ENCODE measurements at regions not wholly inside any gene's neighbourhood (a gene's known extent, or its start where the extent isn't known, plus 50 kb on each side); places are given as distances from the start of the nearest gene placed in this dataset.

DNA sequence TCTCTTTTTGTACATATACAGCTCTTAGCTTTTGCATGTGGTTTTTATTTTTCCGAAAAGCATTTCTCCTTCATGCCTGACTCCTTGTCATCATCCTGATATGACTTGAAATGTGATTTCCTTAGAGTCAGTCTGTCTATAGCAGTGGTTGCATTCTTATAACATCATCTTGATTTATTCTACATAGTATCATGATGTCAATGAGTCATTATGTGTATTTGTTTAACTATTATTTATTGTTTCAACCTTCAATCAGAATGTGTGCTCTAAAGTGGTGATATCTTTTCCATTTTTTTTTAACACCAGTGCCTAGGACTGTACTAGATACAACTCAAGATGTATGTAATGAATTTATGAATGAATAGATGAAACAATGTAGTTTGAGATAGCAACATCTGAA is 354.9 kb upstream of the CDH8 start:
- Histone ChIP-seq H3K9me3 (ENCODE audit: control insufficient read depth, insufficient read depth, low read length) (no peaks in the 10 kb centered on the region), H3K9ac (ENCODE audit: low read depth, low read length) (no peak overlapping the region), H3K4me1 (ENCODE audit: insufficient read depth, low read length) (no peaks in the 10 kb centered on the region), H3K36me3 (ENCODE audit: insufficient read depth, low read length) (no peaks in the 10 kb centered on the region)

DNA sequence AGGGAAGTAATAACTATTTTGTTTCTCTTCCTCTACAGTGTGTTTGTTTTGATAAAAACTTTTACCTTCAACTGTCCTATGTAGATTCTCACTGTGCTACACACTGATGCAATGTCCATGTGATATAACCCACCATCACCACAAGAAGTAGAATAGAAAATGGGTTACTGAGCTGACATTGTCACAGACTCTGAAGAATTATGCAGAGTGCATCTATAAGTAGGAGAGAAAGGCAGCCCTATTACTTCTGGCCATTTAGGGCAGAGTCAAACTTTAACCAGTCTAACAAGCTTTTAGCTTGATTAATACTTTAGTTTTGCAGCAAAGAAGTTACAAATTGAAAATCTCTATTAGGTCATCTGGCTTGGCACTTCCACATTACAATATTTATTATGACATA is 354.0 kb upstream of the CDH8 start:
- no peaks in the 10 kb centered on the region for H3K9me3 ChIP-seq (ENCODE audit: control insufficient read depth, insufficient read depth, low read length)
- H3K9ac ChIP-seq (ENCODE audit: low read depth, low read length) = no peak overlapping the region
- no peaks in the 10 kb centered on the region for H3K36me3 ChIP-seq (ENCODE audit: insufficient read depth, low read length)
- no peaks in the 10 kb centered on the region for H3K4me1 ChIP-seq (ENCODE audit: insufficient read depth, low read length)

GRCh38 chr16:62386411-62386810 is 350.2 kb upstream of the CDH8 start:
- H3K9me3 ChIP-seq (ENCODE audit: control insufficient read depth, insufficient read depth, low read length) = no peaks in the 10 kb centered on the region
- no peaks in the 10 kb centered on the region for H3K4me1 ChIP-seq (ENCODE audit: insufficient read depth, low read length)
- no peak overlapping the region for H3K9ac ChIP-seq (ENCODE audit: low read depth, low read length)
- H3K36me3 ChIP-seq (ENCODE audit: insufficient read depth, low read length) = no peaks in the 10 kb centered on the region

DNA sequence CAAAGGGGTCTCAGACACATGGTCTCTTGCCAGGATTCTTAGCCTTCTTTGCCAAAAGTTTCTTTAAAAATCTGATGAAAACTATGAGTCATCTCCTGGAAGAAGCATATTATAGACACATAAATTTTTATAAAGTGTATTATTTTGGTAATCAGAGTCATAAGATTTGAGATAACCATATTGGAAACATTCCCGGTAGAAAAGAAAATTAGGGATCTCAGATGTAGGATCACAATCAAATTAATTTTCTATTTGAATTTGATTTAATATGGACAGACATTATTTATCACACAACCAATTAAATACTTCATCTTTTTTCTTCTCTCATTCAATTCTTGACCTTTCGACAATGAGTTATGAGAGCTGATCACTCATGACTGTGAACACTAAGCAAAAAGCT is 347.7 kb upstream of the CDH8 start:
- no peaks in the 10 kb centered on the region for H3K4me1 ChIP-seq (ENCODE audit: insufficient read depth, low read length)
- H3K9me3 ChIP-seq (ENCODE audit: control insufficient read depth, insufficient read depth, low read length) = no peaks in the 10 kb centered on the region
- H3K36me3 ChIP-seq (ENCODE audit: insufficient read depth, low read length) = no peaks in the 10 kb centered on the region
- H3K9ac ChIP-seq (ENCODE audit: low read depth, low read length) = no peak overlapping the region

DNA sequence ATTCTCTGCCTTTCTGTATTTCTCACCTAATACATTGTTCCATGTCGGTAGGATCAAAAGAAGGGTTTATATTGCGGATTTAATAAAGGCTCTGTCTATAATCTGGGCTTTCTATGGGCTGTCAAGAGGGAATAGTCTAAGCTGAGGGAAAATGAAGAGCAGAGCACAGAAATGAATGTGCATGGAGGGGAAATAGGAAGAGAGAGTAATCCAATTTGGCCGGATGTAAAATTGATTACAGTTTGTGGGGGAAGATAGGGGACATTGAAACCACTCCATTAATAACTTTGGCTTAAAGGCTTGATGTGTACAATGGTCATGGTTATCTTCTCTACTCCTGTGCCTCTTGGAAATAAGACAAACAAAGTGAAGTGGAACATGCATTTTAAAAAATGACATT is 334.2 kb upstream of the CDH8 start:
- H3K4me1 ChIP-seq (ENCODE audit: insufficient read depth, low read length) = peaks cover 11% of the 10 kb centered on the region; the same call in 1 of the 2 replicates
- no peaks in the 10 kb centered on the region; the same call in 1 of the 2 replicates for H3K9me3 ChIP-seq (ENCODE audit: control insufficient read depth, insufficient read depth, low read length)
- no peak overlapping the region for H3K9ac ChIP-seq (ENCODE audit: low read depth, low read length)
- no peaks in the 10 kb centered on the region for H3K36me3 ChIP-seq (ENCODE audit: insufficient read depth, low read length)

- H3K9me3 ChIP-seq (ENCODE audit: control insufficient read depth, insufficient read depth, low read length) = no peaks in the 10 kb centered on the region
- no peak overlapping the region for H3K9ac ChIP-seq (ENCODE audit: low read depth, low read length)
- H3K36me3 ChIP-seq (ENCODE audit: insufficient read depth, low read length) = no peaks in the 10 kb centered on the region
- no peaks in the 10 kb centered on the region; the same call in 1 of the 2 replicates for H3K4me1 ChIP-seq (ENCODE audit: insufficient read depth, low read length)
These were observed 327.3 kb upstream of the CDH8 start for GRCh38 chr16:62363501-62363900.

DNA sequence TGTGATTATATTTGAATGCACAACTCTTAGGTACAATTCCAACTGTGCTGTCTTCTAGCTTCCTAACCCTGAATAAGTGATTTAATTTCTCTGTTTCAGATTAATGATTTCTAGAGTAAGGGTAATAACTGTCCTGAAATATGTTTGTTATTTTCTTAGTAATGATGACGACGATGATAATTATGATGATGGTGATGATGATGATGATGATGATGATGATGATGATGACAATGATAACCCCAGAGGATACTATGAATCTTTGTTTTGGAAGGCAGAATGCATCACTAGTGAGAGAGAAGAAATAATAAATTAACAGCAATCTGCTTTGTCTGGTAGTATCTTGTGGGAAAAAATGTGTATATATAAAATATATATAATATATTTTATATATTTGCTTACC is 317.1 kb upstream of the CDH8 start:
- Histone ChIP-seq H3K36me3 (ENCODE audit: insufficient read depth, low read length) (no peaks in the 10 kb centered on the region), H3K4me1 (ENCODE audit: insufficient read depth, low read length) (no peaks in the 10 kb centered on the region), H3K9ac (ENCODE audit: low read depth, low read length) (no peak overlapping the region), H3K9me3 (ENCODE audit: control insufficient read depth, insufficient read depth, low read length) (no peaks in the 10 kb centered on the region)

DNA sequence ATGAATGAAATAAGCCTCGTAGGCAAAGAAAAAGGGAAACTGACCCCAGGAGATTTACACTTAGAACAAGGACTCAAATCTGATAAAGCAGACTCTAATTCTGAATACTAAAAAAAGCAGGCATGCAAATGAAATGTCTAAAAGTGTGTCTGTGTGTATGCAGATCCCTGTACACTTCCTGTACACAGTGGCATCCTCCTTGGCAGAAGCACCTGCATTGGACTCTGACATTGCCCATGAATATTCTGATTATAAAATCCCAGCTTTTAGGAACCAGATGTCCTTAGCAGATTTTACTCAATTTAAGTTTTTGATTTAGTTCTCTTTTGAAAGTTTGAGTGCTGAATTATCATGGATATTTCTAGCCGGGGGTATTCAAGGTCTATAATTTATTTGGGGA is 306.0 kb upstream of the CDH8 start:
- Histone ChIP-seq H3K4me1 (ENCODE audit: insufficient read depth, low read length) (no peaks in the 10 kb centered on the region), H3K9ac (ENCODE audit: low read depth, low read length) (no peak overlapping the region), H3K9me3 (ENCODE audit: control insufficient read depth, insufficient read depth, low read length) (no peaks in the 10 kb centered on the region), H3K36me3 (ENCODE audit: insufficient read depth, low read length) (no peaks in the 10 kb centered on the region)

DNA sequence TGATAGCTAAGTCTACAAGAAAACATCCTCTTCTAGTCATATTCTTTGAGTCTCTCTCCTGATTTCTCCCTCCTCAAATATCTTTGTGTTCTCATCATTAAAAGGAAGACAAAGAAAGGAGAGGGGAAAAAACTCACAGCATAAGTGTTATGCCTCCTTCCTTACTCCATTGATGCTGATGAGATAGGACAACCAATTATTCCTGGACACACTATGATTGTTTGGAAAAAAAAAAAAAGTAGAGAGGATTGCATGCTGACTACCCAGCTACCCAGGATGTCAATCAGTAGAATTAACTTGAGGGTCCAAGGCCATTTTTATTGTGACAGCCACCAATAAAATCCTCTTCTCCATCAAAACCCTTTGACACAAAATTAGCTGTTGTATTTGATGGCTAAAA is 299.1 kb upstream of the CDH8 start:
- Histone ChIP-seq H3K36me3 (ENCODE audit: insufficient read depth, low read length) (no peaks in the 10 kb centered on the region), H3K9me3 (ENCODE audit: control insufficient read depth, insufficient read depth, low read length) (no peaks in the 10 kb centered on the region), H3K4me1 (ENCODE audit: insufficient read depth, low read length) (no peaks in the 10 kb centered on the region), H3K9ac (ENCODE audit: low read depth, low read length) (no peak overlapping the region)

- Histone ChIP-seq H3K9ac (ENCODE audit: low read depth, low read length) (no peak overlapping the region), H3K9me3 (ENCODE audit: control insufficient read depth, insufficient read depth, low read length) (no peaks in the 10 kb centered on the region), H3K36me3 (ENCODE audit: insufficient read depth, low read length) (no peaks in the 10 kb centered on the region), H3K4me1 (ENCODE audit: insufficient read depth, low read length) (no peaks in the 10 kb centered on the region)
These were observed 285.4 kb upstream of the CDH8 start for GRCh38 chr16:62321606-62322005.

DNA sequence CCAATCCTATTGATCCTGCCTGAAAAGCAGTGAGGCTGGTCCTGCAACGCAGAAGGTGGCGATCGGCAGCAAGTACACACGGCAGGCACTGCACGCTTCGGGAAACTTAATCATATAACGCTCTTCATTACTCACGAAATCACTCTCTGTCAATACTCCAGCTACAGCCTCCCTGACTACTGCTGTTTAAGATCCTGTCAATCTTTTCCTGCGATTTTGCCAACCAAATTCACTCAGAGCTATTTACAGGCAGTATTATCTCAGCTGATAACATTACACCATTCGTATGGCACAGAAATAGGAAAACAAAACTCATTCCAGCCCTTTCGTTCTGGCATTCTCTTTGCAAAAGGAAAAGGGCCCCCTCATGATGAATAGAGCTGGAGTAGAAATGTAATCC is 262.4 kb upstream of the CDH8 start:
- H3K36me3 ChIP-seq (ENCODE audit: insufficient read depth, low read length) = no peaks in the 10 kb centered on the region
- no peaks in the 10 kb centered on the region for H3K4me1 ChIP-seq (ENCODE audit: insufficient read depth, low read length)
- H3K9me3 ChIP-seq (ENCODE audit: control insufficient read depth, insufficient read depth, low read length) = no peaks in the 10 kb centered on the region
- H3K9ac ChIP-seq (ENCODE audit: low read depth, low read length) = no peak overlapping the region

DNA sequence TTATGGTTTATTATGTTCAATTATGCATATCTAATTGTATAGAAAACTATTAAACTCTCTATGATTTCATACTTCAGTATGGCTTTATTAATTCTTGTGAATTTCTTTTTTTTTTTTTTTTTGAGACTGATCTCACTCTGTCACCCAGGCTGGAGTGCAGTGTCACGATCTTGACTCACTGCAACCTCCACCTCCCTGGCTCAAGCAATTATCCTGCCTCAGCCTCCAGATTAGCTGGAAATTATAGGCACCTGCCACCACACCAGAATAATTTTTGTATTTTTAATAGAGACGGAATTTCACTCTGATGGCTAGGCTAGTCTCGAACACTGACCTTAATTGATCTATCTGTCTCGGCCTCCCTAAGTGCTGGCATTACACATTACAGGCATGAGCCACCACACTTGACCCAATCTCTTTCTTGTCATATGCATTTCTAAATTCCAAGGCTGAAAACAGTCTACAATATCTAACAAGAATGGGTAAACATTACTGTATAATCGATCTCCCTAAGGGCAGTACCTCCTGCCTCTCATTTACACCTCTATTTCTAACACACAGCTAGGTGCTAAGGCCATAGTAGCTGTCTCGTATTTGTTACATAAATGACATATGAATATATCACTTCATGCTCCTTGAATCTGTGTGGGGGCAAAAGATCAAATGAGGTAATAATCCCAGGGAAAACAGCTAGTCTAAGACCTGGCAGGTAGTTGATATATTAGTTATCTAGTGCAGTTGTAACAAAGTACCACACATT is 258.2 kb upstream of the CDH8 start:
- Histone ChIP-seq H3K9ac (ENCODE audit: low read depth, low read length) (no peak overlapping the region), H3K9me3 (ENCODE audit: control insufficient read depth, insufficient read depth, low read length) (no peaks in the 10 kb centered on the region), H3K4me1 (ENCODE audit: insufficient read depth, low read length) (no peaks in the 10 kb centered on the region)

GRCh38 chr16:62288990-62289629 is 252.9 kb upstream of the CDH8 start:
- H3K9ac ChIP-seq (ENCODE audit: low read depth, low read length) = no peak overlapping the region
- no peaks in the 10 kb centered on the region for H3K4me1 ChIP-seq (ENCODE audit: insufficient read depth, low read length)
- H3K9me3 ChIP-seq (ENCODE audit: control insufficient read depth, insufficient read depth, low read length) = no peaks in the 10 kb centered on the region
- H3K36me3 ChIP-seq (ENCODE audit: insufficient read depth, low read length) = no peaks in the 10 kb centered on the region

More for the DNA sequence above, 258.2 kb upstream of the CDH8 start:
- no peaks in the 10 kb centered on the region for H3K36me3 ChIP-seq (ENCODE audit: insufficient read depth, low read length)

- no peaks in the 10 kb centered on the region; the same call in 1 of the 2 replicates for H3K4me1 ChIP-seq (ENCODE audit: insufficient read depth, low read length)
- H3K9ac ChIP-seq (ENCODE audit: low read depth, low read length) = no peak overlapping the region
- no peaks in the 10 kb centered on the region for H3K36me3 ChIP-seq (ENCODE audit: insufficient read depth, low read length)
- no peaks in the 10 kb centered on the region for H3K9me3 ChIP-seq (ENCODE audit: control insufficient read depth, insufficient read depth, low read length)
These were observed 244.3 kb upstream of the CDH8 start for GRCh38 chr16:62280506-62280905.

GRCh38 chr16:62277942-62278341 is 241.7 kb upstream of the CDH8 start:
- Histone ChIP-seq H3K4me1 (ENCODE audit: insufficient read depth, low read length) (no peaks in the 10 kb centered on the region; the same call in 1 of the 2 replicates), H3K9ac (ENCODE audit: low read depth, low read length) (no peak overlapping the region), H3K9me3 (ENCODE audit: control insufficient read depth, insufficient read depth, low read length) (no peaks in the 10 kb centered on the region), H3K36me3 (ENCODE audit: insufficient read depth, low read length) (no peaks in the 10 kb centered on the region)
